PC-9 (cell line): ENCODE measurements at regions not wholly inside any gene's neighbourhood (a gene's known extent, or its start where the extent isn't known, plus 50 kb on each side); places are given as distances from the start of the nearest gene placed in this dataset.

Experiments
- BruUV-seq: library from RNA; stranded (reverse); fragments of 400-500 nt; replicated peaks from 2 replicates; lab custom pipeline; 2021; lab: Mats Ljungman, UMichigan
- CTCF ChIA-PET: fragments of 300-600 bp; sonication (Branson Sonifier 250); formaldehyde crosslinking; loops from one replicate; lab custom pipeline; 2022; ENCODE audit warnings: antibody characterized with exemption; lab: Charles Lee
- POLR2A ChIA-PET: fragments of 300-600 bp; sonication (Branson Sonifier 250); formaldehyde crosslinking; loops from one replicate; lab custom pipeline; 2022; ENCODE audit warnings: antibody characterized with exemption; ENCODE audit not compliant: unreplicated experiment; lab: Charles Lee
- DNase-seq, 2 experiments: peaks; one replicate each; pipeline versions ENCODE4 v3.0.0 to v3.0.0-alpha.2; 2015 to 2022; ENCODE audit warnings: mixed read lengths in 1 of 2
- H2AFZ ChIP-seq: fragments of 200-600 bp; sonication (generic); 2 replicates; pipeline ENCODE4 v1.8.1; 2017; ENCODE audit warnings: antibody characterized with exemption
- H3F3A ChIP-seq: fragments of 200-600 bp; sonication (generic); 2 replicates; pipeline ENCODE4 v1.8.1; 2017; ENCODE audit warnings: antibody characterized with exemption, mild to moderate bottlenecking, low read depth; ENCODE audit not compliant: insufficient read depth
- H3K27ac ChIP-seq: fragments of 200-600 bp; sonication (generic); 2 replicates; pipeline ENCODE4 v1.6.1; 2016; ENCODE audit warnings: mixed run types
- H3K27me3 ChIP-seq: fragments of 200-600 bp; sonication (generic); 2 replicates; pipeline ENCODE4 v1.6.1; 2016; ENCODE audit warnings: low read depth, mixed run types; ENCODE audit not compliant: insufficient read depth
- H3K36me3 ChIP-seq: fragments of 200-600 bp; sonication (generic); 2 replicates; pipeline ENCODE4 v1.6.1; 2016; ENCODE audit warnings: low read depth, mixed run types
- H3K4me1 ChIP-seq: fragments of 200-600 bp; sonication (generic); replicated peaks from 2 replicates; pipeline ENCODE4 v1.6.1; 2016; ENCODE audit warnings: mixed run types; ENCODE audit not compliant: insufficient read depth
- H3K4me2 ChIP-seq: fragments of 200-600 bp; sonication (generic); 2 replicates; pipeline ENCODE4 v1.6.1; 2017; ENCODE audit warnings: mixed run types
- H3K4me3 ChIP-seq: fragments of 200-600 bp; sonication (generic); 2 replicates; pipeline ENCODE4 v1.6.1; 2016; ENCODE audit warnings: mixed run types
- H3K79me2 ChIP-seq: fragments of 200-600 bp; sonication (generic); 2 replicates; pipeline ENCODE4 v1.6.1; 2017; ENCODE audit warnings: low read depth, mixed run types
- H3K9me2 ChIP-seq: fragments of 200-600 bp; sonication (generic); 2 replicates; pipeline ENCODE4 v1.8.1; 2017; ENCODE audit warnings: mild to moderate bottlenecking; ENCODE audit not compliant: insufficient read depth
- H3K9me3 ChIP-seq: fragments of 200-600 bp; sonication (generic); 2 replicates; pipeline ENCODE4 v1.8.1; 2016; ENCODE audit warnings: low read depth; ENCODE audit not compliant: insufficient read depth
- H4K20me1 ChIP-seq: fragments of 200-600 bp; sonication (generic); 2 replicates; pipeline ENCODE4 v1.8.1; 2017; ENCODE audit not compliant: insufficient read depth
- CTCF ChIP-seq: fragments of 200-600 bp; sonication (generic); conservative IDR thresholded peaks from 2 replicates; pipeline ENCODE4 v1.6.1; 2017; ENCODE audit warnings: mixed run types, antibody characterized with exemption, mild to moderate bottlenecking, moderate library complexity
- EZH2 ChIP-seq: fragments of 200-600 bp; sonication (generic); IDR thresholded peaks from 2 replicates; pipeline ENCODE4 v1.8.0; 2017; ENCODE audit warnings: antibody characterized with exemption, low read depth
- intact Hi-C: fragments of 100-400 bp; cut with micrococcal nuclease; formaldehyde crosslinking; loops from one replicate; pipeline ENCODE4 v1.10.0; 2022; ENCODE audit not compliant: unreplicated experiment

- Histone ChIP-seq H3K36me3 (no peaks in the 10 kb centered on the region), H2AFZ (peak overlapping the region; percentile 20; the same call in 1 of the 2 replicates), H3K9me3 (0 out of 2 replicates have a peak, but pooled peaks cover 2% of the 10 kb centered on the region), H3K4me1 (peaks cover 19% of the 10 kb centered on the region), H3K27me3 (no peaks in the 10 kb centered on the region), H4K20me1 (no peaks in the 10 kb centered on the region), H3K4me2 (peak overlapping the region; percentile 8; the same call in 1 of the 2 replicates), H3K79me2 (no peaks in the 10 kb centered on the region), H3F3A (peaks cover 6% of the 10 kb centered on the region; the same call in 1 of the 2 replicates), H3K27ac (peak overlapping the region; percentile 48), H3K4me3 (no peak overlapping the region), H3K9me2 (no peaks in the 10 kb centered on the region)
- intact Hi-C loops = loop anchor here (2.0 kb wide), 1 partner anchor 43 kb away; no protein-coding TSS in a partner anchor
- no peak for TF ChIP-seq CTCF
- no peak for TF ChIP-seq EZH2
- BruUV-seq = no TSS peak
- POLR2A ChIA-PET = interaction anchor here (0.5 to 1.0 kb wide), 5 partner anchors 13 to 363 kb away, joined by 3 to 5 read pairs (median 3); no protein-coding TSS in a partner anchor
- peak; percentile 41 to 82 for DNase-seq
- CTCF ChIA-PET = no interaction called here
Measured at GRCh38 chr7:16935341-16935735, 53.6 kb upstream of the AGR3 start.

- Histone ChIP-seq H3K4me1 (peaks cover 19% of the 10 kb centered on the region), H2AFZ (no peak overlapping the region), H3K4me2 (no peak overlapping the region), H4K20me1 (no peaks in the 10 kb centered on the region), H3K4me3 (no peak overlapping the region), H3F3A (peaks cover 6% of the 10 kb centered on the region; the same call in 1 of the 2 replicates), H3K36me3 (no peaks in the 10 kb centered on the region), H3K9me2 (no peaks in the 10 kb centered on the region), H3K27ac (no peak overlapping the region), H3K9me3 (no peaks in the 10 kb centered on the region), H3K27me3 (no peaks in the 10 kb centered on the region), H3K79me2 (no peaks in the 10 kb centered on the region)
- intact Hi-C loops = no loop called here
- TF ChIP-seq EZH2 (no peak), CTCF (no peak)
- POLR2A ChIA-PET = interaction anchor here (0.8 kb wide), 1 partner anchor 23 kb away, joined by 4 read pairs; no protein-coding TSS in a partner anchor
- no TSS peak for BruUV-seq
- DNase-seq = no peak
- CTCF ChIA-PET = no interaction called here
Measured at GRCh38 chr7:16936626-16937422, 55.0 kb upstream of the AGR3 start.

DNA sequence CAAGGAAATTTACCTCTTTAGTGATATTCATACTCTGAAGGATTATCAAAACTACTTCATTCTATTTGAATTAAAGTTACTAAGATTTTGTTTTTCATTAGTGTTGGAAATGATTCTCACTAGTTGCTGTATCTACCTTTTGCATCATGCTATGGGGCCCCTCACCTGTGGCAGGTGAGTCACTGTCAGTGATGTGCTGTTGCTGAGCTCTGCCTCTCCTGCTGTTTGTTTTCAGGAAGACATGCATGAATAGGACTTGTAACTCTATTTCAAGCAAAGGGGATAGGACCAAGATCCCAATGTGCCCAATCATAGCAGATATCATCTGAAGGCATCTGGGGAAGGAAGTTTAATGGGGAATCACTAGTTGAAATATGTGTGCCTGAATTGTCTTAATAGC, 57.4 kb upstream of the AGR3 start:
- Histone ChIP-seq H4K20me1 (no peaks in the 10 kb centered on the region), H3K36me3 (no peaks in the 10 kb centered on the region), H3K9me3 (no peaks in the 10 kb centered on the region), H3K9me2 (no peaks in the 10 kb centered on the region), H2AFZ (no peak overlapping the region), H3K79me2 (no peaks in the 10 kb centered on the region), H3F3A (peaks cover 6% of the 10 kb centered on the region; the same call in 1 of the 2 replicates), H3K4me2 (no peak overlapping the region), H3K27me3 (no peaks in the 10 kb centered on the region), H3K27ac (no peak overlapping the region), H3K4me3 (no peak overlapping the region), H3K4me1 (peaks cover 19% of the 10 kb centered on the region)
- no TSS peak for BruUV-seq
- ChIA-PET POLR2A (no interaction called here), CTCF (interaction anchor here (0.6 kb wide), 2 partner anchors 21 to 42 kb away, joined by 3 to 5 read pairs; no protein-coding TSS in a partner anchor)
- DNase-seq = peak in 1 of 2 experiments; percentile 50
- intact Hi-C loops = no loop called here
- TF ChIP-seq CTCF = no peak
- no peak for TF ChIP-seq EZH2
